ENCODE measurements at regions not wholly inside any gene's neighbourhood (a gene's known extent, or its start where the extent isn't known, plus 50 kb on each side); places are given as distances from the start of the nearest gene placed in this dataset.
A peak's percentile ranks its signal among the peaks of the same experiment; 100 is the strongest.

DNA sequence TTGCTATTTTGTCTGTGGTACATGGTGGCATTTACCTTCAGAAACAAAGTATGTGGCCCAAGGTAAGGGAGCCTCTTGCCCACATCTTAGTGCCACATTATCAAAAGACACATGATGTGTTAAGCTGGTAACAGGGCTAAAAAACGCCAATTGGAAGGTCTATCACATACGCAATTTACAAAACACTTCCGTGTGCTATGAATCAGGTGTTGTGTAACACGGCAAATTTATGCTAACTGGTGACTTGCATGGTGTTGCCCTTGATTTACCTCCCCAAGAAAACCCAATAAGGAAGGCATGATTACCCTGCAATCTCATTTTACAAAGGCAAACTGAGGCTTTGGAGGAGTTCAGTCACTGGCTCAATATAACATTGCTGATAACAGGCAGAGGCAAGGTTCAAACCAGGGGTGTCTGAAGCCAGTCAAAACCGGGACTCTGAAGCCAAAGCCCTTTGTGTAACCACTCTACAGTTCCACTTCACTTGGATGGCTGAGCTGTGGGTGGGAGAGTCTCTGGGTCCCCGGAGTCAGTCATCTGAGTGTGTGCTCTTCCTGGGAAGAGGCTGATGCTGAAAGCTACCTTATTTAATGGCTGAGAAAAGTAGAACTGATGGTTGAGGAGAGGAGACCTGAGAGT, 103.9 kb upstream of the BCL6 start:
- H3K4me3 ChIP-seq (ENCODE audit: low read depth, poor library complexity, severe bottlenecking), result no peak overlapping the region
- WGBS, 2 donors, result 82 to 83% methylated on average over 6 of the region's 6 CpGs
- intact Hi-C loops (cut with DNase I; ENCODE audit: low total_unique reads), result no loop called here
- DNase-seq (ENCODE audit: low spot score in 2 of 2), result no peak
- TF ChIP-seq, protein P1, sequence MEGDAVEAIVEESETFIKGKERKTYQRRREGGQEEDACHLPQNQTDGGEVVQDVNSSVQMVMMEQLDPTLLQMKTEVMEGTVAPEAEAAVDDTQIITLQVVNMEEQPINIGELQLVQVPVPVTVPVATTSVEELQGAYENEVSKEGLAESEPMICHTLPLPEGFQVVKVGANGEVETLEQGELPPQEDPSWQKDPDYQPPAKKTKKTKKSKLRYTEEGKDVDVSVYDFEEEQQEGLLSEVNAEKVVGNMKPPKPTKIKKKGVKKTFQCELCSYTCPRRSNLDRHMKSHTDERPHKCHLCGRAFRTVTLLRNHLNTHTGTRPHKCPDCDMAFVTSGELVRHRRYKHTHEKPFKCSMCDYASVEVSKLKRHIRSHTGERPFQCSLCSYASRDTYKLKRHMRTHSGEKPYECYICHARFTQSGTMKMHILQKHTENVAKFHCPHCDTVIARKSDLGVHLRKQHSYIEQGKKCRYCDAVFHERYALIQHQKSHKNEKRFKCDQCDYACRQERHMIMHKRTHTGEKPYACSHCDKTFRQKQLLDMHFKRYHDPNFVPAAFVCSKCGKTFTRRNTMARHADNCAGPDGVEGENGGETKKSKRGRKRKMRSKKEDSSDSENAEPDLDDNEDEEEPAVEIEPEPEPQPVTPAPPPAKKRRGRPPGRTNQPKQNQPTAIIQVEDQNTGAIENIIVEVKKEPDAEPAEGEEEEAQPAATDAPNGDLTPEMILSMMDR (IDR thresholded peaks at IDR 0.05), result no peak
- TF ChIP-seq POLR2A (IDR thresholded peaks at IDR 0.05), result no peak

DNA sequence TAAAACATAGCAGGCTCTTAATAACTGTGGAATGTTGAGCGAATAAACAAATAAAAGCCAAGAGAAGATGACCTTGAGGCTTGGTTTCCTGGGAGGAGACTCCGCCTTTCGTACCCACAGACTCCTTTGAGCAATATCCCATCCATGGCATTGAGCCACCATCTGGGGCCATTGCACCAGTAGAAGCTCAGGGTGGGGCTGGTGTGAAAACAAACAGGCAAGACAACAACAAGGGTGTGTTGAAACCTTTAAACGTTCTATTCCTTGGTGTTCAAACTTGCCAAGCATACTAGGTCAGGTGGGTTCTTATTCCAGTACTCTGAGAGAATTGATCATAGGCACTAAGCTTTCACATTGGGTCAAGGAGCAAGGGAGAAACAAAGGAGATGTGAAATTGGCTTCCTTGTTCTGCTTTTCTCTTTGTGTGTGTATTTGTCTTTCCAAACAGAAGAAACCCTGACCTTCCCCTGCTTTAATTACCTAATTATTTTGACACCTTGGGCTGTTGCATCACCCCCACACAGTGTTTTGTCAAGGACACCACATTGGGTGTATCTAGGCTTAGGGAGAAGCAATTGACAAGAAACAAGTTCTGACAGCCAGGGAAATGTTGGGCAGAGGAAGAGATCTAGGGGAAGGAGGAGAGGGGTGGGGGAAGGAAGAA, 105.1 kb upstream of the BCL6 start:
- TF ChIP-seq POLR2A (IDR thresholded peaks at IDR 0.05), result no peak
- TF ChIP-seq, protein P1 (IDR thresholded peaks at IDR 0.05), result no peak
- peak; percentile 90 for DNase-seq (ENCODE audit: low spot score in 2 of 2)
- 36 to 49% methylated on average over 4 of the region's 4 CpGs for WGBS, 2 donors
- H3K4me3 ChIP-seq (ENCODE audit: low read depth, poor library complexity, severe bottlenecking), result no peak overlapping the region
- intact Hi-C loops (cut with DNase I; ENCODE audit: low total_unique reads), result no loop called here

DNA sequence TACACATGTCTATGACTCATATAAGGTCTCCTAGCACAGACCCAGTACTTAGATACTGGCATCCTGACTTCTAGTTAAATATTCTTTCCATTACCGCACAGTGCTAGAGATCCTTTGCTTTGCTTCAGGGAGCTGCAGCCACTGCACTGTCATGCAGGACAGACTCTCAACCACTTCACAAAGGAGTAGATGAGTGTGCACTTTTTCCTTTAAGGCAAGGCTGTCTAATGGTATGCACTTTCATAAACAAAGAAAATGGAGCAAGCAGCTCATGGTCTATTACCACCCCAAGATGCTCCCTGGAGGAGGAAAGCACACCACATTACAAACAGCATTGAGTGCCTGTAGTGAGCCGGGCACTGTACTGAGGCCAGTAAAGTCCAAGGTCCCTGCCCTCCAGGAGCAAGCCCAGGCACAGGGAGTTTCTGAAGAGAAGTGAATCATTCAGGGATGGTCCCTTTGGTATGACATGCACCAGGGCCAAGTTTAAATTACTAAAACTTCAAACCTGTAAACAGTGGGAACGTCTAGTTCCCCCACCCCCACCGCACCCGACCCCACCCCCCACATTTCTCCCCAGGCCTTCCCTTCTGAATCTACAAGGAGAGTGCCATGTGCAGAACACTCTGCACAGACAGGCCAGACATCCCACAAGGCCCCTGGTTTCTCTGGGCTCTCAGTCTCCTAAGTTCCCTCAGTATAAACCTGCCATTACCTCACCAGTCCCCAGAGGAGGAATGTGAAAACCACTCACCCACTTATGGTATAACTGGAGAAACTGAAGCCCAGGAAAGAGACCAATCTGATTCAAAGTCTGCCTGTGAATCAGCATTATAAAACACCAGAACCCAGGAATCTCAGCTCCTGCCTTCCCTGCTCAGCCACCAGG, 107.8 kb upstream of the BCL6 start:
- H3K4me3 ChIP-seq (ENCODE audit: low read depth, poor library complexity, severe bottlenecking), result no peak overlapping the region
- TF ChIP-seq, protein P1 (IDR thresholded peaks at IDR 0.05), result no peak
- TF ChIP-seq POLR2A (IDR thresholded peaks at IDR 0.05), result no peak
- 47 to 56% methylated on average over 5 of the region's 5 CpGs for WGBS, 2 donors
- peak in 1 of 2 donors; percentile 39 for DNase-seq (ENCODE audit: low spot score in 2 of 2)
- intact Hi-C loops (cut with DNase I; ENCODE audit: low total_unique reads), result no loop called here

DNA sequence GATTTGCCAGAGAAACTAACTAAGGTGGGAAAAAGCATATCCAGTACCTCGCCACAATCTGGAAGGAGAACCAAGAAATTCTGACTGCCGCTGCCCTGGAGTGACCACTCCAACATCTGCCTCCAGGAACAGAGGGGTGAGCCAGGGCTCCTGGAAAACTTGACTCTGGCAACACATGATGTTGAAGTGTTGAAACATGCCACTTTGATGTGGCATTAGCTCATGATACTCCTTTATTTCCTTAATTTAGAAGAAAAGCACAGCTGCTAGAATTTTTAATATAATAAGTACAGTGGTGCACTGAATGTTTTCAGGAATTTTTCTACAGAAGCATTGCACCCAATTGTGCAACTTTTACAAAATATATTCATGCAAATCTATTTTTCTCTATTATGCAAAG, 109.9 kb upstream of the BCL6 start:
- intact Hi-C loops (cut with DNase I; ENCODE audit: low total_unique reads), result no loop called here
- no peak for DNase-seq (ENCODE audit: low spot score in 2 of 2)
- TF ChIP-seq, protein P1 (IDR thresholded peaks at IDR 0.05), result no peak
- TF ChIP-seq POLR2A (IDR thresholded peaks at IDR 0.05), result no peak
- WGBS, 2 donors, result 69 to 78% methylated on average over 2 of the region's 2 CpGs
- H3K4me3 ChIP-seq (ENCODE audit: low read depth, poor library complexity, severe bottlenecking), result no peak overlapping the region

DNA sequence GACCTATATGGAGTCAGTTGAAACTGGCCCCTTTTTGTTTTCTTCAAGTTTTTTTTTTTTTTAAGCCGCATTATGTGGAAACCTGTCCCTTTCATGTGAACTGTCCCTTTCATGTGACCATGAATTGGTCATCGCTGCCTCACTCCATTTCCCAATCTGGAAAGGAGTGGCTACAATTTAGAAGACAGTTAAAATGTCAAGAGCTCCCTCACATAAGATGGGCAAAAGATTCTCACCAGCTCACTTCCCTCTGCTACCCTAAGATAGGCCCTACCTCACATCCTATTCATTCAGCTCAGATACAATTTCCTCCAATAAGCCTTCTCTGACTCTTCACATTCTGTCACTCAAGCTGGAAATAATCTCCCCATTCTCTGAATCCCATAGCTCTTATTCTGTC, 111.3 kb upstream of the BCL6 start:
- WGBS, 2 donors, result 92 to 93% methylated on average over 2 of the region's 2 CpGs

More for the DNA sequence above, 111.3 kb upstream of the BCL6 start:
- DNase-seq (ENCODE audit: low spot score in 2 of 2), result no peak
- intact Hi-C loops (cut with DNase I; ENCODE audit: low total_unique reads), result no loop called here
- H3K4me3 ChIP-seq (ENCODE audit: low read depth, poor library complexity, severe bottlenecking), result no peak overlapping the region
- TF ChIP-seq, protein P1 (IDR thresholded peaks at IDR 0.05), result no peak
- no peak for TF ChIP-seq POLR2A (IDR thresholded peaks at IDR 0.05)

Measured in lower leg skin (tissue), 4 donors.